ENCODE measurements at regions not wholly inside any gene's neighbourhood (a gene's known extent, or its start where the extent isn't known, plus 50 kb on each side); places are given as distances from the start of the nearest gene placed in this dataset.

- Histone ChIP-seq H3K4me3 (no peak overlapping the region), H3K9ac (ENCODE audit: insufficient read depth in 1 of 2, low read depth in 2 of 2, low read length in 2 of 2) (no peak overlapping the region), H3K4me1 (replicated peaks in 1 of 2; ENCODE audit: control insufficient read depth in 2 of 2, insufficient read depth in 2 of 2, low read length in 2 of 2) (no peaks in the 10 kb centered on the region), H2AFZ (ENCODE audit: low read depth, low read length) (no peak overlapping the region), H3K79me2 (ENCODE audit: control insufficient read depth, insufficient read depth, low read length) (no peaks in the 10 kb centered on the region), H3K4me2 (ENCODE audit: insufficient read depth, low read length) (no peak overlapping the region), H3K27me3 (ENCODE audit: control insufficient read depth in 2 of 2, insufficient read depth in 2 of 2, low read length in 2 of 2) (no peaks in the 10 kb centered on the region), H3K27ac (ENCODE audit: extremely low read depth, low read depth, low read length) (no peak overlapping the region), H3K36me3 (ENCODE audit: control insufficient read depth, insufficient read depth, low read length) (no peaks in the 10 kb centered on the region), H3K9me1 (ENCODE audit: control insufficient read depth, insufficient read depth, low read length) (no peaks in the 10 kb centered on the region), H4K20me1 (replicated peaks; ENCODE audit: control insufficient read depth, insufficient read depth, low read length) (no peaks in the 10 kb centered on the region), H3K9me3 (replicated peaks; ENCODE audit: control insufficient read depth, insufficient read depth, low read depth, low read length) (no peaks in the 10 kb centered on the region)
- WGBS (ENCODE audit: insufficient coverage, low coverage, missing lambda C conversion rate) = 0% methylated on average over 3 of the region's 3 CpGs
- intact Hi-C loops (cut with micrococcal nuclease) (no loop called here), in situ Hi-C loops (cut with MboI) (no loop called here)
- no peak for TF ChIP-seq MTA1 (IDR thresholded peaks at IDR 0.05; ENCODE audit: borderline replicate concordance)
- no peak for TF ChIP-seq RERE (CRISPR knock-in tag; IDR thresholded peaks at IDR 0.05; ENCODE audit: borderline replicate concordance)
- no peak for TF ChIP-seq WHSC1 (IDR thresholded peaks at IDR 0.05; ENCODE audit: low read length)
- no peak for TF ChIP-seq TARDBP (IDR thresholded peaks at IDR 0.05)
- no peak for TF ChIP-seq ZNF384 (IDR thresholded peaks at IDR 0.05; ENCODE audit: low read depth, low read length)
- no peak for TF ChIP-seq E2F5 (CRISPR knock-in tag; IDR thresholded peaks at IDR 0.05)
- no peak for TF ChIP-seq NR0B1 (IDR thresholded peaks at IDR 0.05; ENCODE audit: partially characterized antibody)
- TF ChIP-seq ZNF316 (IDR thresholded peaks at IDR 0.05) = no peak
- TF ChIP-seq CHD2 (IDR thresholded peaks at IDR 0.05; ENCODE audit: low read depth, low read length) = no peak
- TF ChIP-seq SREBF2 (CRISPR knock-in tag; IDR thresholded peaks at IDR 0.05) = no peak
- no peak for TF ChIP-seq POLR2G (IDR thresholded peaks at IDR 0.05; ENCODE audit: low read depth, low read length)
- TF ChIP-seq SMARCA5 (IDR thresholded peaks at IDR 0.05) = no peak
- no peak for TF ChIP-seq TGIF2 (CRISPR knock-in tag; IDR thresholded peaks at IDR 0.05)
- no peak for TF ChIP-seq DACH1 (IDR thresholded peaks at IDR 0.05; ENCODE audit: partially characterized antibody)
- no peak for ATAC-seq
- ChIA-PET POLR2A (no interaction called here), CTCF (ENCODE audit: low intra/inter-chr PET ratio) (no interaction called here)
- DNase-seq (ENCODE audit: extremely low read depth in 1 of 4, low spot score in 3 of 4) = no peak
- no peak for FAIRE-seq
- BruUV-seq (replicated peaks) = no TSS peak
Observed at GRCh38 chr3:80247766-80248165, 480.0 kb upstream of the ROBO1 start.

All from K562 (cell line).